GM19467 (cell line): ENCODE measurements at regions not wholly inside any gene's neighbourhood (a gene's known extent, or its start where the extent isn't known, plus 50 kb on each side); places are given as distances from the start of the nearest gene placed in this dataset.
"Not testable (repeated sequence)": the region's sequence is repeated elsewhere in the genome, so short reads cannot be mapped to it uniquely, and the experiment has no call there.

Source experiments
- ATAC-seq: cut with Tn5 transposase; IDR thresholded peaks from one replicate; pipeline ENCODE4 v1.9.1; 2021; ENCODE audit warnings: mild to moderate bottlenecking, moderate library complexity; ENCODE audit not compliant: unreplicated experiment

DNA sequence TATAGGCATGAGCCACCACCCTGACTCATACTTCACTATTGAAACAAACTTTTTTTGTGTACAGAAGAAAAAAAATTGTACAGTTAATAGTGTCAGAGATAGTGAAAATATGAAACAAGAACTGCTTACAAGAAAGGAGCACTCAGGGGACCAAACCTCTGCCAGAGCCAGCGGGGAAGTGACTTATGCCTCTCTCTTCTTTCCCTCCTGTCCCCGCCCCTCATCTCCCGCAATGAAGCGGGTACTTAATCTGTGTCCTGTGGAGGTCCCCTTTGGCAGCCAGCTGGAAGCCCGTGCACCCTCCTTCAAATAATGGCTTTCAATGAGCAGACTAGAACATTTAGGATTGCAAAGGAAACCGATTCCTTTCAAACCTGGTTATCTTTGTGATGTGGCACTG lies 51.5 kb downstream of the PPIAL4A start:
- ATAC-seq: not testable (repeated sequence)

DNA sequence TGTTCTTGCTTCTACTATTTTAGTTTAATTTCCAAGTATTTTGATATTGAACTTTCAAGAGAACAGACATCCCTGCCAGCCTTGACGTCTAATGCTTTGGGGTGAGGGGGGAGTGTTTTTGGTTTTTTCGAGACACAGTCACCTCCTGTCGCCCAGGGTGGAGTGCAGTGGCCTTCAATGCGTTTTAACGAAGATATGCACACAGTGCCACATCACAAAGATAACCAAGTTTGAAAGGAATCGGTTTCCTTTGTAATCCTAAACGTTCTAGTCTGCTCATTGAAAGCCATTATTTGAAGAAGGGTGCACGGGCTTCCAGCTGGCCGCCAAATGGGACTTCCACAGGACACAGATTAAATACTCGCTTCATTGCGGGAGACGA lies 52.3 kb downstream of the PPIAL4A start:
- not testable (repeated sequence) for ATAC-seq

DNA sequence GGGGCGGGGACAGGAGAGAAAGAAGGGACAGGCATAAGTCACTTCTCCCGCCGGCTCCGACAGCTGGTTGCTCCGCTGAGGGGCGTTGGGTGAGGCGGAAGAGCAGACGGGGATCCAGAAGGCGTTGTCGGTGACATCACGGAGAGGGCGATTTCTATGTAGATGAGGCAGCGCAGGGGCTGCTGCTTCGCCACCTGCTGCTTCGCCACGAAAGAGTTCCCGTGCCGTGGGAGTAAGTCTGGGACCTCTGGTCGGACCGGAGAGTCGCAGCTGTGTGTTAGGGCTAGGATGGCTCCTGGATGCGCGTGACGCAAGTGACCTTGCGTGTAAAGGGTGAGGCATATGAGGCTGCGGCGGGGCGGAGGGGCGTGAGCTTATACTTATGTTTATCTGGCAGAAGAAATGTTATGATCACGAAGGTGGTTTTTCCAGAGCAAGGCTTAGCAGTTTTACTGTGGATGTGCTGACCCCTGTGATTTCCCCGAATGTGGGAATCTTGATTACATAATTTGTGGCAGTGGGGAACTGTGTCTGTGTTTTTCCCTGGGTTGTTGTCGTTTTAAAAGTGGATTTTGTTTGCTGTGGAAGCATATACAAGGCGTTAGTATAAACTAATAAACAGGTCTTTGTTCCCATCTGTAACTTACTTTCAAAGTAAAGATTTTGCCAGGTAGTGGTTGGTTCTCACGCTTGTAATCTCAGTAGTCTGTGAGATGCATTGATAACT lies 52.8 kb downstream of the PPIAL4A start:
- ATAC-seq: peak; percentile 74

DNA sequence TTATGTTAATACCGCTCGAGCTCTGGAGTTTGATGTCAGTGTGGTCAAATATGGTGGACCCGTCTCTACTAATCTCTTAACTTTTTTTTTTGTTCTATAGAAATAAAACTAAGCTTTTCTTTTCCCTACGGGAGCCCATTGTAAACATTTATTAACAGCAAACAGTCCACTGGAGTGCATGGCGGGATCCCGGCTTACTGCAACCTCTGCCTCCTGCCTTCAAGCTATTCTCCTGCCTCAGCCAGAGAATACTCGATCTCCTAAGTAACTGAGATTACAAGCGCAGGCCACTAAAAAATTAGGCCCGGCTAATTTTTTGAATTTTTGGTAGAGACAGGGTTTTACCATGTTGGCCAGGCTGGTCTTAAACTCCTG lies 53.4 kb downstream of the PPIAL4A start:
- ATAC-seq: not testable (repeated sequence)

DNA sequence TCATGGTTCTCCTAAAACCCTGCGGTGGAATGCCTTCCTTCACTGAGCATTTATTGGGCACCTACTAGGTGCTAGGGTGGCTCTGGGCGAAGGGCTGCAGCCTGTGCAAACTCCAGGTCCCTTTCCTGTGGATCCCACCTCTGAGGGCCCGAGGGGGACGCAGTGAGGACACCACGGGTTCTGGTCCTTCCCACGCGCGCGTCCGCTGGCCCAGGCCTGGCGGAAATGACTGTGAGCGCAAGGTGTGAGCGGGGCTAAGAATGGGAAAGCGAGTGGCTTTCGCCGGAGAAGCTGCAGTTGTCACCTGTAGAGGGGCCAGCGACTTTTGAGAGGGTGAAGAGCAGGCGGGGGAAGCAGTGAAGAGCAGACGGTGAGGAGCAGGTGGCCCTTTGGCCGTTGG lies 55.1 kb downstream of the PPIAL4A start:
- not testable (repeated sequence) for ATAC-seq

DNA sequence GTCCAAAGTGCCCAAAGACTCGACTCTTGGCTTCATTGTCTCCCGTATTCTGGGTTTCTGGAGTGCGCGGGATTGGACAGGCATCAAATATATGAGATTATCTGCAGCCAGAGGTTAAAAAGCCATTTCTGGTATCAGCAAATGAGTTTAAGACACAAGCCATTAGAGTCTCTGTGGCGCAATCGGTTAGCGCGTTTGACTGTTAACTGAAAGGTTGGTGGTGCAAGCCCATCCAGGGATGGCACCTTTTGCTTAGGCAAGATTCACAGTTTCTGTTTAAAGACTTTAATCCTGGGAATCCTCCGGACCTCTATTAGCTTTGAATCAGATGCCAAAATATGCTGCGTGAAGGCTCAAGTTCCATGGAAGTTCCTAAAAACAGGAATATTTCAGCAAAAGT lies 55.6 kb downstream of the PPIAL4A start:
- ATAC-seq: not testable (repeated sequence)

DNA sequence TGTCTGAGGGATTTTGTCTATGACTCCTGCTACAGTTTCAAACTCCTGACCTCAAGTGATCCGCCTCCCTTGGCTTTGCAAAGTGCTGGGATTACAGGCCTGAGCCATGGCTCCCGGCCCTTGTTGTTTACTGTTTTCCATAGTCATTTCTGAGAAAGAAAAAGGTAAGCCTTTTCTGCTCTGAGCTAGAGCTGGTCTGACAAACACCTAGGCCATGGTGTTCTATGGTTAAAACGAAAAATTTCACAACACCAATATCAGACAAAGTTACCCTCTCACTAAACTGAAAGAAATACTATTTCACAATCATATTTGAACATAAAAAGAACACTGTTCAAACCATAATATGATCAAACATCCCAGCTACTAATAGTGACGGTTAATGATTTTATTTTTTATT lies 57.5 kb downstream of the PPIAL4A start:
- ATAC-seq: not testable (repeated sequence)

DNA sequence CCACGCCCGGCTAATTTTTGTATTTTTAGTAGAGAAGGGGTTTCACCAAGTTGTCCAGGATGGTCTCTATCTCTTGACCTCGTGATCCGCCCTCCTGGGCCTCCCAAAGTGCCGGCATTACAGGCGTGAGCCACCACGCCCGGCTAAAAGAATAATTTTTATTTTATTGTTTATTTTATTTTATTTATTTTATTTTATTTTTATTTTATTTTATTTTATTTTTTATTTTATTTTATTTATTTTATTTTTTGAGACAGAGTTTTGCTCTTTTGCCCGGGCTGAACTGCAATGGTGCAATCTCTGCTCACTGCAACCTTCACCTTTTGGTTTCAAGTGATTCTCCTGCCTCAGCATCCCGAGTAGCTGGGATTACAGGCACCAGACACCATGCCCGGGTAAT lies 60.2 kb downstream of the PPIAL4A start:
- ATAC-seq: not testable (repeated sequence)

DNA sequence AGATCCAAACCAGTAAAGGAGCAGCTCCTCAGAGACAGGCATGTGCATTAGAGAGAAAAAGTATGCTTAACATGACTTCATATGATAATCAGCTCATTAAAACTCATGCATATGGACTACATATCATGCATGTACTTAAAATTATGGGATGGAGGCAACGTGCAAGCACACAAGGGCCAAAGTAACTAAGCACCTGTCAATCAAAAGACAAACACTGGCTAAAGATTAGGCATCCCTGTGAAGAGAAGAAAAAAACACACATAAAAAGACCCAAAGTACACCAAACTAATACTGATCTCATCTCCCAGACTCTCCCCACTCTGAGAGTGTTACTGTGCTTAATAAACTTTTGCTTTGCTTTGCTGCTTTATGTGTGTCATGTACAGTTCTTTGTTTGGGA lies 61.1 kb downstream of the PPIAL4A start:
- not testable (repeated sequence) for ATAC-seq

DNA sequence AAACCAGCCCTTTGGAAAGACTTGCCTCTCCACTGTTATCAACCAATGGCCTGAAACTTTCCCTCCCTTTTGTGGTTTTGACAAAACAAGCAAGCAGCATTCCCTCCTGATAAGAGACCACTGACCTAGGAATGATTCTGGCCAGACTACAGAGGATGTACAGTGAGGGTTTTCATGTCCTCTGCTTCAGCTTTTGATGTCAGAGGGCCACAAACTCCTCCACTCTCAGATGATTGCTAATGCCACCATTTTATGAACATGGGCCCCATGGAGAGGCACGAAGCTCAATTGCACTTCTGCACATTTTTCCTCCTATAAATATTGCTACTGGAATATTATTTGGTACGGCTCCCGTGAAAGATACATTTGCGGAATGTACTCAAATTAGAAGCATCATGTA lies 61.5 kb downstream of the PPIAL4A start:
- ATAC-seq: not testable (repeated sequence)

DNA sequence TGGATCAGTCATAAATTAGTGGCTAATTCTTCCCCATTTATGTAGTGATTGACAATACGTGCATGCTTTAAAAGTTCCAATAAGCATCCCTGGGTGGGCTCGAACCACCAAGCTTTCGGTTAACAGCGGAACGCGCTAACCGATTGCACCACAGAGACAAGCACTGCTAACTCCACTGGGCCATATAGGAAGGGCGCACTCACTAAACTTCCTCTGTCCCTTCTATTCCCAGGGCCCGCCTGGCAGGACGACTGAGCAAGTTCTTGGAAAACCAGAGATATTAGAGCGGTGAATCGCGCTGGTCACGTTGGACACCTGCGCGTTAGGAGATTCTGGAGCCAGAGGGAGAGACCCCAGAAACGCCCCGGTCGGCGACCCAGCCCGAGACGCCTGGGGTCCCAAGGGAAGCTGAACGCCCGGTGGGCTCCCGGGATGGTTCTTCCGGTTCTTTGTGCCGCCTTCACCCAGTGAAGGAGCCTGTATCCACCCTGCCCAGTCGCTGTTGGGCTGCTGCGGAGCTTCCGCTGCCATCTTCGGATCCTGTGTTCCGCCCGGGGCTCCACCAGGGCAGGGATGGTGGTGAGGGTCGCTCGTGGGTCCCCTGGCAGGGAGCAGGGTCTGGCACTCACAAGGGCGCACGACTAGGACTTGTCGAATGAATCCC lies 62.8 kb downstream of the PPIAL4A start:
- not testable (repeated sequence) for ATAC-seq

DNA sequence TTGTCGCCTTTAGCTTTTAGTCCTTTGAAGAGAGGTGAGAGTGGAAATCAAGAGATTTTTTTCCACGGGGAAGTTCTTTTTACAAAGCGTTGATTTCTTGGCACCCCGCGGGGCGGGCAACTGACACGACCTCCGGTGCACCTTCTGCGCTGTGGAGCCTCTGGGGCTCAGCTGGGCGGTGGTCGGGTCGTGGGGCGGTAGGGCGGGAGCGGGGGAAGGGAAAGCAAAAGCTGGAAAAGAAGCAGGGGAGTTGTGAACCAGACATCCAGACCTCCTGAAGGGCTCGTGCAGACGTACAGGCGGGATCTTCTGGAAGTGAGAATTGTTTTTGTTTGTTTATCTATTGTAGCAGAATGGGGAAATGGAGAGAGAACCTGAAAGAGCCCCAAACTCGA lies 63.3 kb downstream of the PPIAL4A start:
- not testable (repeated sequence) for ATAC-seq

DNA sequence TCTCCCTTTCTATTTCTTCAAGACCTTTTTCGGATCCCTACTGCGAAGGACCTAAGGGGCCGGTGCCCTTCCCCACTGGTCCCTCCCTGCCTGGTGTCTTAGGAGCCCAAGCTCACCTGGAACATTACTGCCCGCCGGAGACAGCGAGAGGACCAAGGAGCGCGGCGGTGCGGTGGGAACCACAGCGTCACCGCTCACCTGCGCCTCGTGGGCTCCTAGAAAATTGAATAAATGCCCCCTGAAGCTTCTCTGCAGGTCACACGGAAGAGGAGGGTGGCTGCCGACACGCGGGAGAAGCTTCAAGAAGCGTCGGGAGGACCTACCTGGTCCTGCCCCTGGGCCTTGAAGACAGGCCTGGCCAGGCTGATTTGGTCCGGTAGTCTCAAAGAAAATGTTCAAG lies 65.2 kb downstream of the PPIAL4A start:
- no peak for ATAC-seq

DNA sequence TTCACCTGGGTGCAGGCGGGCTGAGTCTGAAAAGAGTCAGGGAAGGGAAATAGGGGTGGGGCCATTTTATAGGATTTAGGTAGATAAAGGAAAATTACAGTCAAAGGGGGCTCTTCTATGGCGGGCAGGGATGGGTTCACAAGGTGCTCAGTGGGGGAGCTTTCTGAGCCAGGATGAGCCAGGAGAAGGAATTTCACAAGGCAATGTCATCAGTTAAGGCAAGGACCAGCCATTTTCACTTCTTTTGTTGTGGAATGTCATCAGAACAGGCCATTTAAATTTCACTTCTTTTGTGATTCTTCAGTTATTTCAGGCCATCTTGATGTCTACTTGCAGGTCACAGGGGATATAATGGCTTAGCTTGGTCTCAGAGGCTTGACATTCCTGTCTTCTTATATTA lies 66.4 kb downstream of the PPIAL4A start:
- ATAC-seq: not testable (repeated sequence)

DNA sequence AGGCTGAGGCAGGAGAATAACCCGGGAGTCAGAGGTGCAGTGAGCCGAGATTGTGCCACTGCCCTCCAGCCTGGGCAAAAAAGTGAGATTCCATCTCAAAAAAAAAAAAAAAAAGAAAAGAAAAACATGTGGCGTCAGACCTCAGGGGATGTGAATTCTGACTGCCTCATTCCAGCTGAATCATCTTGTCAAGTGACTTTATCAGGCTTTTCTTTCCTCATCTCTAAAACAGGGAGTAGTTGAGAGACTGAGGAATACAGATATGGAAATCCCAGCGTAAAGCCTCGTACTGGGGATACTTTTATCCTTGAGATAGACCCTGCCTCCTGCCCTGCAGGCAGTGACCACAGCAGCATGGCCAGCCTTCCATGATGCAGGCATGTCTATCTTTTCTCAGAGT lies 76.4 kb downstream of the PPIAL4A start:
- ATAC-seq: not testable (repeated sequence)

DNA sequence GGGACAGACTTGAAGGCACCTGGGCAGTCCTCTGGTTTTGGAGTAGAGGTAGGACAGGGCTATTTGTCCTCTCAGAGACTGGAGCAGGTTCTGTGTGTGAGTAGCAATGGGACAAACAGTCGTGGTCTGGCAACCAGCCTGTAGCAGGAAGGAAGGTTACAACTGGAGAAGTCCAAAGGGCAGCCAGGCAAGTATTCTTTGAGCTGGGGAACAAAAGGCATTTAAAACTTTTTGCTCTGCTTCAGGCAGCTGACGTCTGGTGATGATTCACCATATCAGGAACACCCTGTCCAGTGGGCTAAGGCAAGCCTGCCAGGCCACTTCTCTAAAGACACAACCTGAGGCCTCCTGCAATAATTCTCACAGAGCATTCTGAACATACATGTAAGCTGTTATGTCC lies 83.3 kb downstream of the PPIAL4A start:
- not testable (repeated sequence) for ATAC-seq

DNA sequence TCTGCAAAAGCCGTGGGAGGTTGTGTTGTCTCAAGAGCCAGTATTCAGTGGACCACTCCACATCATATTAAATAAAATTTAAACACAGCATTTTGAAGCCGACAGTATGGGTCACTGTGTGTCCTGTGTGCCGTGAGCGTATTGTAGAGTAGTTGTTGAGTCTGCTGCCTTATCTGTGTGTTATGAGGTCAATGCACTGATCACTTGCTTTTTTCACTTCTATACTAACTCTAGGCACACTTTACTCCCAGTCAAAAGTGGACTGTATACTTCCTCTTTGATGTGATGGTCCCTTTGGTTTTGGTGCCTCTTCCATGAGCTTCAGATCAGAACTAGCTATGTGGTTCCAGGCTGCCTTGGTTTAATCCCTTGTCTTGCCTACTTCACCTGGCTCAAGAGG lies 84.3 kb downstream of the PPIAL4A start:
- ATAC-seq: not testable (repeated sequence)

DNA sequence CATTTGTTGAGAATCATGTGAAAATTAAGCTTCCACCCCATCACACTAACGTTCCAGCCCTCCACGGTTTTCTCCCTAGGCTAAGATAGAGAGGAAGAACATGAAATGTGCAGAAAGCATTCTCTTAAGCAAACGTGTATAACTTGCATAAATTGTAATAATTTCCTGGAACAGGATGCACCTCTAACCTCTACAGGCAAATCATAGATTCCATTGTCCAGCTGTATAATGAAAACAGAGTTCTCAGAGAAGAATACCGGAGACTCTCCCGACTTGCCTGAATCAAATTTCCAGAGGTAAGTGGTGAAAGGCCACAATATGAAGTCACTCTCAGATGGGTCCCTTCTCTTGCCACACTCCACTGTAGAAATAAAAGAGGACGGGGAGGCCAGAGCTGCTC lies 87.7 kb downstream of the PPIAL4A start:
- ATAC-seq: not testable (repeated sequence)

DNA sequence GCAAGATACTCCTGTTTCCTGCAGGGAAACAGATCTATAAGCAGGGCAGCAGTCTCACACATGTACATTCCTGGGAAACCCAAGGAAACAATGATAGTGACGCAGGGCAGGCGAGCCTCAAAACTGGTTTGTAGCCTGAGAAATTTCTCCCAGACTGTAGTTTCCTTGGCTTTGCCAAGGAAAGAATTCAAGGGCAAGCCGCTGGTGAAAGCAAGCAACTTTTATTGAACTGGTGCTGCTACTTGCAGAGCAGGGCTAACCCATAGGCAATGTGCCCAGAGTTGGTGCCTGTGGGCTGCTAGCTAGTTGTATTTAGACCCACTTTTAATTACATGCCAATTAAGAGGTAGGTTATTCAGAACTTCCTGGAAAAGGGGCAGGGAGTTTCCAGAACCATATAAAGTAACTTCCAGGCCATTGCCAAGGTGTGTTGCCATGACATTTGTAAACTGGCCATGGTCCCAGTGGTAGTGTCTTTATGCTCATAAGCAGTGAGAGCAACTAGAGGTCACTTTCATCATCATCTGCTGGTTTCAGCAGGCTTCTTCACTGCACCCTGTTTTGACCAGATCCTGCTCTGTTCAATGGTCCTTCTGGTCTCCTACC lies 92.0 kb downstream of the PPIAL4A start:
- not testable (repeated sequence) for ATAC-seq

DNA sequence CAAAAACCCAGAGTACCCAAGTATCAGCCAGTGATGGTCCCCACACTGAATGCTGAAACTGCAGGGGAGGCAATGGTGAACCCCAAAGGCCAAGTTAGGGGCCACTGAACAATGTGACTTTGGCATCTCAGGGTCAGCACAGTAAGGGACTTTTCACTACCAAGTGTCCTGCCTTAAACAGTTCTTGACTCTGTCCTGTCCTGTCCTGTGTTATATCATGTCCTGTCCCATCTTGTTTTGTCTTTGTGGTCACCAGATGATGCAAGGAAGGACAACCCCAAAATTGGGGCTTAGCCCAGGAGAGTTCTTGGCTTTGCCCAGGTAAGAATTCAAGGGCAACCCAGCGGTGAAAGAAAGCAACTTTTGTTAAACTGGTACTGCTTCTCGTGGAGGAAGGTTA lies 105.0 kb downstream of the PPIAL4A start:
- not testable (repeated sequence) for ATAC-seq

DNA sequence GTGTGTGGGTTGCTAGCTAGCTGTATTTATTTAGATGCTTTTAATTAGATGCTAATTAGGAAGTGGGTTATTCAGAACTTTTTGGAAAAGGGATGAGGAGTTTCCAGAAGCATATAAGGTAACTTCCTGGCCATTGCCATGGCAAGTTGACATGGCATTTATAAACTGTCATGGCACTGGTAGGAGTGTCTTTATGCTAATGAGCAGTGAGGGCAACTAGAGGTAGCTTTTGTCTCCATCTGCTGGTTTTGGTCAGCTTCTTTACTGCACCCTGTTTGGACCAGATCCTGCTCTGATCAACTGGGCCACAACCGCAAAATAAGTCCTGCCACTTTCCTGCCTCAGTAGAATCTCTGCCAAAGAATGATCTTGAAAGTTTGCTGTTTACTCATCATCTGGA lies 105.5 kb downstream of the PPIAL4A start:
- not testable (repeated sequence) for ATAC-seq

DNA sequence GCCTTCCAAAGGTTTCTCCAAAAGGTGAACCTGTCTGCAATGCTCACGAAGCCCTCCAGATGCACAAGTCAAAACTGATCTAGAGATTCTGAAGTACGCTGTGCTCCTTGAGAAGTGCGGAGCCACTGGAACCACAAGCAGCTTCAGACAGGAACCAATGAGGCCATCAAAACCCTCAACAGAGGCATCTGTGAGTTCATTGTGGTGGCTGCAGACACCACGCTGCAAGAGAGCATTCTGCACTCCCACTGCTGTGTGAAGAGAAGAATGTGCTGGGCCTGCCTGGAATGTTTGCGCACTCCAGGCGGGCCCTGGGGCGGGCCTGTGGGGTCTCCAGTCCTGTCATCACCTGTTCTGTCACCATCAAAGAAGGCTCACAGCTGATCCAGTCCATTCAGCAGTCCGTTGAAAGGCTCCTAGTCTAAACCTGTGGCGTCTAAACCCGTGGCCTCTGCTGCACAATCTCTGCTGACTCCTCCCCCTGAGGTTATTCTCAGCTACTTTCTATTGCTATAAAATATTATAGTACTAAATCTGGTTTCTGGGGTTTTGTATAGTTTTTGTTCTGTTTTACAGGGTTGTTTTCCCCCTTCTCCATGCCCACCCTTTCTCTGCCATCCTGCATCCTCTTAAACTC lies 111.6 kb downstream of the PPIAL4A start:
- ATAC-seq: not testable (repeated sequence)
